Gastrocnemius medialis (tissue), 4 donors: ENCODE measurements at regions not wholly inside any gene's neighbourhood (a gene's known extent, or its start where the extent isn't known, plus 50 kb on each side); places are given as distances from the start of the nearest gene placed in this dataset.

Experiments used
- ATAC-seq, 2 donors: fragments of 150-250 bp; one replicate each; pipeline ENCODE4 v1.9.1; 2016
- DNase-seq, 2 donors: peaks; one replicate each; pipeline ENCODE4 v3.0.0-alpha.2; 2019
- H3K27ac ChIP-seq, 4 donors: fragments of 200-600 bp; sonication (generic); 1 replicate in 1 of 4; 2 replicates in 3 of 4; pipeline ENCODE4 v1.5.1; 2016 to 2018; ENCODE audit warnings: mild to moderate bottlenecking in 2 of 4, moderate library complexity in 1 of 4
- H3K27me3 ChIP-seq, 3 donors: fragments of 200-600 bp; sonication (generic) in 2 of 3; 1 replicate in 1 of 3; 2 replicates in 2 of 3; pipeline versions ENCODE4 v1.5.1 to v1.6.0; 2016 to 2019; ENCODE audit warnings: mild to moderate bottlenecking in 1 of 3, moderate library complexity in 1 of 3
- H3K36me3 ChIP-seq, 2 donors: fragments of 200-600 bp; sonication (generic) in 1 of 2; one replicate each; pipeline ENCODE4 v1.5.1; 2017 to 2018
- H3K4me1 ChIP-seq, 2 donors: fragments of 200-600 bp; sonication (generic) in 1 of 2; one replicate each; pipeline ENCODE4 v1.5.1; 2016 to 2017; ENCODE audit warnings: mild to moderate bottlenecking in 2 of 2
- H3K4me3 ChIP-seq, 4 donors: fragments of 200-600 bp; sonication (generic) in 3 of 4; 1 replicate in 1 of 4; 2 replicates in 3 of 4; pipeline ENCODE4 v1.5.1; 2016 to 2019; ENCODE audit warnings: mild to moderate bottlenecking in 2 of 4
- H3K9me3 ChIP-seq, 3 donors: fragments of 200-600 bp; sonication (generic) in 2 of 3; 1 replicate in 1 of 3; 2 replicates in 2 of 3; pipeline ENCODE4 v1.5.1; 2016 to 2019
- POLR2A ChIP-seq, 2 donors: fragments of 450-650 bp; IDR thresholded peaks; one replicate each; pipeline ENCODE4 v1.6.1; 2017; ENCODE audit warnings: antibody characterized with exemption in 2 of 2, mild to moderate bottlenecking in 2 of 2, moderate library complexity in 2 of 2
- in situ Hi-C, 4 donors: fragments of 200-750 bp; cut with MboI; loops; one replicate each; pipeline versions ENCODE4 v1.15.0 to v1.8.0; 2017; ENCODE audit warnings: low sequenced_read_pairs in 4 of 4
- intact Hi-C: fragments of 100-400 bp; cut with DNase I; formaldehyde crosslinking; loops from one replicate; pipeline ENCODE4 v1.15.1; 2023; ENCODE audit warnings: low total_unique reads
- TF ChIP-seq, protein P1 (sequence below), 5 experiments: fragments of 450-650 bp in 3 of 5; fragments of 200-600 bp in 2 of 5; sonication (generic) in 2 of 5; IDR thresholded peaks in 4 of 5; conservative IDR thresholded peaks in 1 of 5; 1 replicate in 4 of 5; 2 replicates in 1 of 5; pipeline ENCODE4 v1.5.1; 2016 to 2019; ENCODE audit warnings: antibody characterized with exemption in 5 of 5, mild to moderate bottlenecking in 3 of 5, moderate library complexity in 3 of 5

DNA sequence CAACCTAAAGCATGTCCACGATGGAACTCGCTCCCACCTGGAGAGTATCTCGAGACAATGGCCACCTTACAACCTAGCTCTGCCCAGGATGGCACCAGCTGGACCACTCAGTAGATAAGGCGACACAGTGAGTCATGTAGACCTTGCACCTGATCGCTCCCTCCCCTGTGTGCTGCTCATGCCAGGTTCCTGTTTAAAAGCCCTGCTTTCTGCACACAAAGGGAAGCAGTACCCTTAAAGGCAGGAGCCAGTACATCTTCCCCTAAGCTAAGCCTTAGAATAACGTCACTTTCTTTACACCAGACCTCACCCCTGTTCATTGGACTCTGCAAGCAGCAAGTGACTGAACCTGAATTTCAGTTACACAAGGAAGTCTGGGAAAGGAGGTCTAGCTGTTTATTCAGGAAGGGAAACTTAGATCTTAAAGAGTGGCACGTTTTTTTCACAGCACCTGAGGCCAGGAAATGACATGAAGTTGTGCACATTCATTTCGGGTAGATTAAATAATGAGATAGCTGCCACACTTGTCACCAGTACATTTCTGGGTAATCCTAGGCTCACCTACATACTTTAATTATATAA is 117.9 kb downstream of the MTPAP start:
- ATAC-seq, result no peak
- Histone ChIP-seq H3K4me3 (no peak overlapping the region), H3K27ac (no peak overlapping the region), H3K9me3 (no peaks in the 10 kb centered on the region), H3K36me3 (no peaks in the 10 kb centered on the region), H3K4me1 (no peaks in the 10 kb centered on the region), H3K27me3 (no peaks in the 10 kb centered on the region)
- TF ChIP-seq, protein P1, sequence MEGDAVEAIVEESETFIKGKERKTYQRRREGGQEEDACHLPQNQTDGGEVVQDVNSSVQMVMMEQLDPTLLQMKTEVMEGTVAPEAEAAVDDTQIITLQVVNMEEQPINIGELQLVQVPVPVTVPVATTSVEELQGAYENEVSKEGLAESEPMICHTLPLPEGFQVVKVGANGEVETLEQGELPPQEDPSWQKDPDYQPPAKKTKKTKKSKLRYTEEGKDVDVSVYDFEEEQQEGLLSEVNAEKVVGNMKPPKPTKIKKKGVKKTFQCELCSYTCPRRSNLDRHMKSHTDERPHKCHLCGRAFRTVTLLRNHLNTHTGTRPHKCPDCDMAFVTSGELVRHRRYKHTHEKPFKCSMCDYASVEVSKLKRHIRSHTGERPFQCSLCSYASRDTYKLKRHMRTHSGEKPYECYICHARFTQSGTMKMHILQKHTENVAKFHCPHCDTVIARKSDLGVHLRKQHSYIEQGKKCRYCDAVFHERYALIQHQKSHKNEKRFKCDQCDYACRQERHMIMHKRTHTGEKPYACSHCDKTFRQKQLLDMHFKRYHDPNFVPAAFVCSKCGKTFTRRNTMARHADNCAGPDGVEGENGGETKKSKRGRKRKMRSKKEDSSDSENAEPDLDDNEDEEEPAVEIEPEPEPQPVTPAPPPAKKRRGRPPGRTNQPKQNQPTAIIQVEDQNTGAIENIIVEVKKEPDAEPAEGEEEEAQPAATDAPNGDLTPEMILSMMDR (IDR thresholded peaks at IDR 0.05 in 4 of 5, conservative IDR thresholded peaks at IDR 0.05 in 1 of 5), result no peak
- TF ChIP-seq POLR2A (IDR thresholded peaks at IDR 0.05), result no peak
- intact Hi-C loops, result loop anchor here (10.0 kb wide), 1 partner anchor 166 kb away; no protein-coding TSS in a partner anchor
- no peak for DNase-seq
- in situ Hi-C loops, result loop anchor here in 2 of 4 donors (10.0 to 25.0 kb wide), 2 partner anchors 219 to 236 kb away; no protein-coding TSS in a partner anchor

DNA sequence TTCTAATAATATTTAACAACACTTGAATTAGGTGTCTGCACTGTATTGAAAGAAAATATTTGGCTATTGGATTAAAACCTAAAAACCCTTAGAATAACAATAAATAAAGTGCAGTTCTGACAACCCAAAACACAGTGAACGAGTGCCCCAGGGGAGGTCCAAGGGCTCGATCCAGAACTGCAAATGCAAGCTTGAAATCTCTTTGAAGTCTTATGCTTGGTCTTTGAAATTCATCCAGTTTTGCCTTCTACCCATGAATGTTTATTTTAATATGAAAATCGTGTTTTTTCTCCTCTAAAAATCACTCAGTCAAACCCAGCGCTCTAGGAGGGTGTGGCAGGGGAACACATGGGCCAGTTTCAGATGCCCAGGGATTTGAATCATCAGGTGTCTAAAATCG is 119.5 kb downstream of the MTPAP start:
- DNase-seq (no peak), ATAC-seq (no peak)
- Histone ChIP-seq H3K27me3 (no peaks in the 10 kb centered on the region), H3K4me1 (no peaks in the 10 kb centered on the region), H3K4me3 (no peak overlapping the region), H3K36me3 (no peaks in the 10 kb centered on the region), H3K9me3 (no peaks in the 10 kb centered on the region), H3K27ac (no peak overlapping the region)
- intact Hi-C loops, result no loop called here
- in situ Hi-C loops, result loop anchor here in 1 of 4 donors (25.0 kb wide), 1 partner anchor 217 kb away; no protein-coding TSS in a partner anchor
- no peak for TF ChIP-seq POLR2A (IDR thresholded peaks at IDR 0.05)
- TF ChIP-seq, protein P1 (IDR thresholded peaks at IDR 0.05 in 4 of 5, conservative IDR thresholded peaks at IDR 0.05 in 1 of 5), result no peak

DNA sequence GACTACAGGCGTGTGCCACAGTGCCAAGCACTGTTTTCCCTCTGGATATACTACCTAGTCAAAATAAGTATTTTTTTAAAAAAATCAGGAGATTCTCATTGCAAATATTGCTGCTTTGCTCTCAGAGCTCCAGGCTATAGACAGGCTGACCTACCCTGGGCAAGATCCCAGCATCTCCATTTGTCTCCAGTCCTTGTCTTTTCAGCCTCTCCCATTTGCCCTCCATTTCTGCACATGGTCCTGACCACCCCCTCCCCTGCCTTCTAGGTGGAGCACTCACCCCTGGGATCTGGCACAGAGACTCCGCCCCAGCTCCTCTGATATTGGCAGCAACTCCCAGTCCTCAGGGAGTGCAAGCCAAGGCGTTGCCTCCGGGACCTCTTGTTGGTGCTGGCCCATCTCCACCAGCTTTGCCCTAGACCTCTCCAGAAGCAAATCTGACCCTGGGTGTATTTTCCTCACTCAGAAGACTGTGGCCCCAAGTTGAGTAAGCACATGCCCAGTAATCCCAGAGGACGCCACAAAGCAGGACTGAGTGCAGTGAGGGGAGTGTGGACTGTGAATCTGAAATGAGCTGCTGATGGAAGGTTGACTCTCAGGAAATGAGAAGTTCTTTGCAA is 120.6 kb downstream of the MTPAP start:
- DNase-seq (no peak), ATAC-seq (no peak)
- no peak overlapping the region for H3K4me3 ChIP-seq
- no peak overlapping the region for H3K27ac ChIP-seq
- TF ChIP-seq POLR2A (IDR thresholded peaks at IDR 0.05), result no peak
- TF ChIP-seq, protein P1 (IDR thresholded peaks at IDR 0.05 in 4 of 5, conservative IDR thresholded peaks at IDR 0.05 in 1 of 5), result no peak
- intact Hi-C loops, result no loop called here
- H3K36me3 ChIP-seq, result no peaks in the 10 kb centered on the region
- H3K4me1 ChIP-seq, result no peaks in the 10 kb centered on the region
- in situ Hi-C loops, result loop anchor here in 1 of 4 donors (25.0 kb wide), 1 partner anchor 216 kb away; no protein-coding TSS in a partner anchor
- H3K9me3 ChIP-seq, result no peaks in the 10 kb centered on the region
- no peaks in the 10 kb centered on the region for H3K27me3 ChIP-seq

DNA sequence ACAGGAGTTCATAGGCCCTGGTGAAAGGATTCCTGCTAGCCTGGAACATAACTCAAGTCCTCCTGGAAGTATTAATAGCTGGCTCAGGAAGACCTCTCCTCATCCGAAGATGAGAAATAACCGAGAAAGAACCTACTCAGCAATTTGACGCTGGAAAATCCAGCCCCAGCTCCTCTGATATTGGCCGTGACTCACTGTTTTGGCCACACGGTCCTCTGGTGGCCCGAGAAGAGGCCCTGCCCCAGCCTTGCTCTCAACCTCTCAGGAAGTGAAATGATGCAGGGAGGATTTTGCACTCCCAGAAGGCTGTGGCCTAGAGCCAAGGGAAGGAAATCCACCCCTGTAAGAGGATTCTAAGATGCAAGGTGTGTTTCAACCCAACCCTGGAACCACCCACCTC is 121.6 kb downstream of the MTPAP start:
- H3K4me3 ChIP-seq, result no peak overlapping the region
- TF ChIP-seq, protein P1 (IDR thresholded peaks at IDR 0.05 in 4 of 5, conservative IDR thresholded peaks at IDR 0.05 in 1 of 5), result no peak
- no peak for TF ChIP-seq POLR2A (IDR thresholded peaks at IDR 0.05)
- no peak for DNase-seq
- no peaks in the 10 kb centered on the region for H3K27me3 ChIP-seq
- intact Hi-C loops (no loop called here), in situ Hi-C loops (loop anchor here in 1 of 4 donors (25.0 kb wide), 1 partner anchor 215 kb away; no protein-coding TSS in a partner anchor)
- no peak overlapping the region for H3K27ac ChIP-seq
- no peaks in the 10 kb centered on the region for H3K4me1 ChIP-seq
- no peaks in the 10 kb centered on the region for H3K36me3 ChIP-seq
- ATAC-seq, result no peak
- H3K9me3 ChIP-seq, result no peaks in the 10 kb centered on the region
